ENCODE measurements at regions not wholly inside any gene's neighbourhood (a gene's known extent, or its start where the extent isn't known, plus 50 kb on each side); places are given as distances from the start of the nearest gene placed in this dataset.

- TF ChIP-seq MAFK (IDR thresholded peaks at IDR 0.05; ENCODE audit: low read depth, low read length) (no peak), MXI1 (IDR thresholded peaks at IDR 0.05; ENCODE audit: borderline replicate concordance, low read depth, low read length) (no peak), CTCF (conservative IDR thresholded peaks at IDR 0.05; ENCODE audit: low read depth, low read length) (no peak), FOS (IDR thresholded peaks at IDR 0.05; ENCODE audit: low read depth, low read length) (no peak), POLR2A (IDR thresholded peaks at IDR 0.05; ENCODE audit: low read depth, low read length) (no peak), CHD1 (IDR thresholded peaks at IDR 0.05; ENCODE audit: low read depth, low read length) (no peak), MAZ (IDR thresholded peaks at IDR 0.05; ENCODE audit: borderline replicate concordance, low read depth, low read length) (no peak), SMC3 (IDR thresholded peaks at IDR 0.05; ENCODE audit: low read depth, low read length) (no peak), CEBPB (IDR thresholded peaks at IDR 0.05; ENCODE audit: low read depth, low read length) (no peak), USF2 (IDR thresholded peaks at IDR 0.05; ENCODE audit: low read depth, low read length) (no peak), RCOR1 (IDR thresholded peaks at IDR 0.05; ENCODE audit: insufficient replicate concordance, low read length) (no peak), ELK1 (IDR thresholded peaks at IDR 0.05; ENCODE audit: borderline replicate concordance, low read depth, low read length) (no peak), RFX5 (IDR thresholded peaks at IDR 0.05; ENCODE audit: low read depth, low read length) (no peak), RAD21 (IDR thresholded peaks at IDR 0.05; ENCODE audit: low read length) (no peak)
Observed at GRCh38 chr15:87167055-87167454, 1087.4 kb downstream of the AGBL1 start.
